ENCODE measurements at regions not wholly inside any gene's neighbourhood (a gene's known extent, or its start where the extent isn't known, plus 50 kb on each side); places are given as distances from the start of the nearest gene placed in this dataset.

DNA sequence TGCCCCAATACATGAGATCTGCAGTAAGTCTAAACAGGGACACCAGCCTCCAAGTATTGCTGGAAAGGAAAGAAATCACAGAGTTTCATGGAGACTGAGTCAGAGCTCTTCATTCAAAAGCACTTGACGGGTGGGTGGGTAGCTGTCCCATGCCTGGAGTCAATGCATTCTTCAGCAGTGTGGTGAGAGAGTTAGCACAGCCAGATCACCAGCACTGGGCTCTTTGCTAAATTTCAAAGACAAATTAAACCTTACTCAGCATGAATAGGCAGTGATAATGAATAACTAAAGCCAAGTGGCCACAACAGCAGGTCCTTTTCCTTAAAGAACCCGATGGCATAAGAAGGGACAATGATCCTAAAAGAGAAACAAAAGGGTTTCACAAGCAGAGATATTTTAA, 192.4 kb downstream of the ACTL7B start:
- no peak overlapping the region for H3K27ac ChIP-seq (ENCODE audit: low read depth in 1 of 2, low read length in 2 of 2)
- DNase-seq (no peak), ATAC-seq (ENCODE audit: low FRiP score) (no peak)
- peaks cover 7% of the 10 kb centered on the region for H3K9me3 ChIP-seq (ENCODE audit: control insufficient read depth, low read length)
- 73 to 80% methylated on average over 2 of the region's 2 CpGs for WGBS, 2 donors
- H3K4me1 ChIP-seq (ENCODE audit: control insufficient read depth in 1 of 2, insufficient read depth in 2 of 2, low read length in 2 of 2): no peaks in the 10 kb centered on the region
- no peaks in the 10 kb centered on the region for H3K36me3 ChIP-seq (ENCODE audit: control insufficient read depth in 1 of 2, insufficient read depth in 2 of 2, low read length in 1 of 2)
- H3K4me3 ChIP-seq (ENCODE audit: low read length in 2 of 2): no peak overlapping the region
- intact Hi-C loops (cut with DNase I): no loop called here
- H3K27me3 ChIP-seq (ENCODE audit: control insufficient read depth in 1 of 2, insufficient read depth in 2 of 2, low read length in 1 of 2): no peaks in the 10 kb centered on the region

DNA sequence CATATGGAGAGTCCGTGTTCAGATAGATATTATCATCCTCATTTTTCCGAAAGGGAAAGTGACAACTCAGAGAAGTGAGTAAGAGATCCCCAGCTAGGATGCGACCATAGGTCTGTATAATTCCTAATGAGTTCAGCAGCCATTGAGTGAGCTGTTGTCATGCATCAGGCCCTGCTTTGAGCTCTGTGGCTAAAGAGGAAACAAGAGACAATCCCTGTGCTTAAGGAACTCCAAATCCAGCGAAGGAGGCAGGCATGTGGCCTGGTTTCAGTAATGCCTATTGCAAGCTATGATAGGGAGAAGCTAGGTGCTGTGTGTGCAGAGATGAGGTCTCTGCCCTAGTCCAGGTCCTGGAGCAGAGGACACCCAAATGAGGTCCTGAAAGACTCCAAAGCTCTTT, 192.8 kb downstream of the ACTL7B start:
- ATAC-seq (ENCODE audit: low FRiP score): no peak
- 96 to 97% methylated on average over 4 of the region's 4 CpGs for WGBS, 2 donors
- Histone ChIP-seq H3K9me3 (ENCODE audit: control insufficient read depth, low read length) (peaks cover 9% of the 10 kb centered on the region), H3K4me1 (ENCODE audit: control insufficient read depth in 1 of 2, insufficient read depth in 2 of 2, low read length in 2 of 2) (no peaks in the 10 kb centered on the region), H3K4me3 (ENCODE audit: low read length in 2 of 2) (no peak overlapping the region), H3K27ac (ENCODE audit: low read depth in 1 of 2, low read length in 2 of 2) (no peak overlapping the region), H3K27me3 (ENCODE audit: control insufficient read depth in 1 of 2, insufficient read depth in 2 of 2, low read length in 1 of 2) (no peaks in the 10 kb centered on the region), H3K36me3 (ENCODE audit: control insufficient read depth in 1 of 2, insufficient read depth in 2 of 2, low read length in 1 of 2) (no peaks in the 10 kb centered on the region)
- intact Hi-C loops (cut with DNase I): no loop called here
- no peak for DNase-seq

DNA sequence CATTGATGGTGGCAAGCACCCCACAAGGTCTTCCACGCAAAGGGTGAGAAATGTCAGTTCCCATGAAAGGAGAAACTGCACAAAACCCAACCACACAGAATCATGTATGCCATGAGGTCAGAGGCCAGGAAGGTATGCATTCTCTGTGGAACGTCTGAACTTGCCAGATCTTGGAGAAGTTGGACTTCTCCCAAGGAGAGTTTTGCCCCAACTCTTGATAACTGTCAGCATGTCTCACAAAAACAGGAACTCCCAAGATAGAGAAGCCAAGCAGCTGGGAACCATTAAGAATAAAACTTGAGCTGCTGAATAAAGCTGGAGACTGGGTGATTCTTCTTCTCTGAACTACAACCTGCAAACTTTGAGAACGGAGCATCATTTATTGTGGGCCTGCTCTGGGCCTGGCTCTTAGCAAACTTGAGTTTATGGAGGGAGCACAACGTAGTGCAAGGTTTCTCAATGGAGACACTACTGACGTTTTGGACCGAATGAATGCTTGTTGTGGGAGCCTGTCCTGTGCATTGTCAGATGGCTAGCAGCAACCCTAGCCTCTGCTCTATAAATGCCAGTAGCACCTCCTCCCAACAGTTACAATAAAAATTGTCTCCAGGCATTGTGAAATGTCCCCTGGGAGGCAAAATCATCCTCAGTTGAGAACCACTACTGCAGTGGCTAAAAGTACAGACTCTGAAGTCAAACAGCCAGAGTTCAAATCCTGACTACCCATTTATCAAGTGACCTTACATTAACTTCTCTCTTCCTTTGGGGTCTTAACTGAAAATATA, 193.5 kb downstream of the ACTL7B start:
- H3K4me3 ChIP-seq (ENCODE audit: low read length in 2 of 2): no peak overlapping the region
- no peak for ATAC-seq (ENCODE audit: low FRiP score)
- no peaks in the 10 kb centered on the region for H3K27me3 ChIP-seq (ENCODE audit: control insufficient read depth in 1 of 2, insufficient read depth in 2 of 2, low read length in 1 of 2)
- peaks cover 9% of the 10 kb centered on the region for H3K9me3 ChIP-seq (ENCODE audit: control insufficient read depth, low read length)
- WGBS, 2 donors: 80 to 82% methylated on average over 6 of the region's 6 CpGs
- DNase-seq: no peak
- H3K36me3 ChIP-seq (ENCODE audit: control insufficient read depth in 1 of 2, insufficient read depth in 2 of 2, low read length in 1 of 2): no peaks in the 10 kb centered on the region
- no peak overlapping the region for H3K27ac ChIP-seq (ENCODE audit: low read depth in 1 of 2, low read length in 2 of 2)
- intact Hi-C loops (cut with DNase I): no loop called here
- no peaks in the 10 kb centered on the region for H3K4me1 ChIP-seq (ENCODE audit: control insufficient read depth in 1 of 2, insufficient read depth in 2 of 2, low read length in 2 of 2)

DNA sequence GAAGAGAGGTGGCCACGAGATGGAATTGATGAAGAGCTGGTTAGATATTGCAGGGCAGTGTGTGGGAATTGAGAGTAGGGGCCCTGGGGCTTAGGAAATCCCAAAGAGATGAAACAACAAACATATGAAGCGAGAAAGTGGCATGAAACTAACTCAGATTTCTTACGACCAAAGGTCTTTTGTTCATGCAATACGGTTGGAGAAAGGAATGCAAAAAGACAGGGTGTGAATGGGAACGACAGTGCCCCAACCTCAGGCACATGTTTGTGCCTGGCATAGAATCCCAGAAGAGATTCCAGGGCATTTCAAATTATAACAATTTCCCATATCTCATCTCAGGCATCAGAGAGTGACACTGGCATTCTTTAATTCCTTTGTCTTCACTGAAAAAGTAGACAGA, 199.2 kb downstream of the ACTL7B start:
- H3K4me3 ChIP-seq (ENCODE audit: low read length in 2 of 2): no peak overlapping the region
- intact Hi-C loops (cut with DNase I): no loop called here
- 68 to 75% methylated on average over 5 of the region's 5 CpGs for WGBS, 2 donors
- ATAC-seq (ENCODE audit: low FRiP score) (no peak), DNase-seq (no peak)
- no peaks in the 10 kb centered on the region for H3K27me3 ChIP-seq (ENCODE audit: control insufficient read depth in 1 of 2, insufficient read depth in 2 of 2, low read length in 1 of 2)
- no peak overlapping the region for H3K27ac ChIP-seq (ENCODE audit: low read depth in 1 of 2, low read length in 2 of 2)
- peaks cover 9% of the 10 kb centered on the region for H3K9me3 ChIP-seq (ENCODE audit: control insufficient read depth, low read length)
- H3K4me1 ChIP-seq (ENCODE audit: control insufficient read depth in 1 of 2, insufficient read depth in 2 of 2, low read length in 2 of 2): no peaks in the 10 kb centered on the region
- no peaks in the 10 kb centered on the region for H3K36me3 ChIP-seq (ENCODE audit: control insufficient read depth in 1 of 2, insufficient read depth in 2 of 2, low read length in 1 of 2)

DNA sequence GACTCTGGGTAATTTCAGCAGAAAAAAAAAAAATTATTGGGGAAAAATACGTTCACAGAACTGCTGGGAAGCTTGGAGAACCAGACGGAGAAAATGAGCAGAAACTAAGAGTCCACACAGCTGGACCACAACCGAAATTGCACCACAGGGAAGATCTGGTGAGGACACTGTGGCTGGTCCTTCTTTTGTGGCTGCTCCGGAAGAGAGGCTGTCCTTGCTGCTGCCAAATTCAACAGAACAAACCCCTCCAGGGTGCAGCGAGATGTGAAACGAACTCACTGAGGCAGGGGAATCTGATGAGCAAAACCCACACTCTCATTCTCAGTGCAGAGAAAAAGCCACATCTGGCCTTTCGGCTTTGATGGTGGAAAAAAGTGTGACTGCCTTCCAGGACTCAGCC, 200.0 kb downstream of the ACTL7B start:
- H3K36me3 ChIP-seq (ENCODE audit: control insufficient read depth in 1 of 2, insufficient read depth in 2 of 2, low read length in 1 of 2): no peaks in the 10 kb centered on the region
- WGBS, 2 donors: 82 to 84% methylated on average over 7 of the region's 7 CpGs
- no peak overlapping the region for H3K27ac ChIP-seq (ENCODE audit: low read depth in 1 of 2, low read length in 2 of 2)
- no peak for ATAC-seq (ENCODE audit: low FRiP score)
- H3K4me1 ChIP-seq (ENCODE audit: control insufficient read depth in 1 of 2, insufficient read depth in 2 of 2, low read length in 2 of 2): no peaks in the 10 kb centered on the region
- no peak for DNase-seq
- H3K4me3 ChIP-seq (ENCODE audit: low read length in 2 of 2): no peak overlapping the region
- no peaks in the 10 kb centered on the region for H3K27me3 ChIP-seq (ENCODE audit: control insufficient read depth in 1 of 2, insufficient read depth in 2 of 2, low read length in 1 of 2)
- peaks cover 7% of the 10 kb centered on the region for H3K9me3 ChIP-seq (ENCODE audit: control insufficient read depth, low read length)
- intact Hi-C loops (cut with DNase I): no loop called here

DNA sequence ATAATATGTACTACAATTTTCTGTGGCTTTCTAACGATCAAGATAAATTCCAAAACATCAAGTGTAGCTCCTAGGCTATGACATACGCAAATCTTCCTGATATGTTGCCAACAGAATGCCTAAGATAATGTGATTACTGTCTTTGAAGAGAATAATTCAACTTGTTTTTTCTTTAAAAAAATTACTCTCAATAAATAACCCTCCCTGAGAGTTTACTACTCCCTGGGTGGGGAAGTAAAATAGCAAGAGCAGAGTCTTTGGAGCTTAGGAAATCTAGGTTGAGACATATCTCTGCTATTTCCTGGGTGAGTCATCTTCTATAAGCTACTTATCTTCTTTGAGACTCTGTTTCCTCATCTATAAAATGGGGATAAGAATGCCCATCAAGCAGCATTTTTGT, 201.2 kb downstream of the ACTL7B start:
- intact Hi-C loops (cut with DNase I): no loop called here
- Histone ChIP-seq H3K27me3 (ENCODE audit: control insufficient read depth in 1 of 2, insufficient read depth in 2 of 2, low read length in 1 of 2) (no peaks in the 10 kb centered on the region), H3K4me1 (ENCODE audit: control insufficient read depth in 1 of 2, insufficient read depth in 2 of 2, low read length in 2 of 2) (no peaks in the 10 kb centered on the region), H3K9me3 (ENCODE audit: control insufficient read depth, low read length) (peaks cover 4% of the 10 kb centered on the region), H3K27ac (ENCODE audit: low read depth in 1 of 2, low read length in 2 of 2) (no peak overlapping the region), H3K4me3 (ENCODE audit: low read length in 2 of 2) (no peak overlapping the region), H3K36me3 (ENCODE audit: control insufficient read depth in 1 of 2, insufficient read depth in 2 of 2, low read length in 1 of 2) (no peaks in the 10 kb centered on the region)
- WGBS, 2 donors: 76 to 86% methylated on average over 2 of the region's 2 CpGs
- DNase-seq (no peak), ATAC-seq (ENCODE audit: low FRiP score) (no peak)

DNA sequence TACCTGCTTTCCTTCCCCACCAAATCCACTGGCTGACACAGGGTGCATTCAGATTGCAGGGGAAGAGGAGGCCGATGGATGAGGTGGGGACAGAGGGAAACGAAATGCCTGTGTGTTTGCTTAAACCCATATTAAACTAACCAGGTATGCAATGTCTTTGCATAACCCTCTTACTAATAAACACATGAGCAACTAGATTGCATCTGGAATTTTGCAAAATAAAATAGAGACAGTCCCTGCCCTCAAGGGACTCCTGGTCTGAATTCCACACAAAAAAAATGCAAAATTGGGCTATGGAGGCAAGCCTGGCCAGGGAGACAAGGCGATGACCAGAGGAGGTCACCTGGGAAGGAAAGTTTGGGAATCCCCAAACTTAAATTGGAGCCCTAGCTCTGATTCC, 202.9 kb downstream of the ACTL7B start:
- H3K9me3 ChIP-seq (ENCODE audit: control insufficient read depth, low read length): no peaks in the 10 kb centered on the region
- intact Hi-C loops (cut with DNase I): no loop called here
- no peaks in the 10 kb centered on the region for H3K36me3 ChIP-seq (ENCODE audit: control insufficient read depth in 1 of 2, insufficient read depth in 2 of 2, low read length in 1 of 2)
- WGBS, 2 donors: 91% methylated on average over 3 of the region's 3 CpGs
- ATAC-seq (ENCODE audit: low FRiP score) (no peak), DNase-seq (no peak)
- no peaks in the 10 kb centered on the region for H3K27me3 ChIP-seq (ENCODE audit: control insufficient read depth in 1 of 2, insufficient read depth in 2 of 2, low read length in 1 of 2)
- H3K27ac ChIP-seq (ENCODE audit: low read depth in 1 of 2, low read length in 2 of 2): no peak overlapping the region
- H3K4me3 ChIP-seq (ENCODE audit: low read length in 2 of 2): no peak overlapping the region
- no peaks in the 10 kb centered on the region for H3K4me1 ChIP-seq (ENCODE audit: control insufficient read depth in 1 of 2, insufficient read depth in 2 of 2, low read length in 2 of 2)

DNA sequence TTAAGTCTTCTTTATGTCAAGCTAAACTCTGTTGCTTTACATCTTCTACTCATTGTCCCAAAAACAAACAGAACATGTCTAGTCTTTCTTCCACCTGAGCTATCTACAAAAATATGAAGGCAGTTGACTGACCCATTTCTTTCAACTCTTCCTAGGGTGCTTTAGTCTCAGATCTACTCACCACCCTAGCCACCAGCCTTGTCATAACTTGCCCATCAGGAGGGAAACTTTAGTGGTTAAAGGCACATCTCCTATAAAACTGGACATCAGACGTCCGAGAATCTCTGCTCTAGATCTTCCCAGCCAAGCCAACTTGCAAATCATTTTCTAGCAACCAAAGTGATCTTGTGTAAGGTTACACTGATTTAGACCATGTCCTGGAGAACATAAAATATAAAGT, 205.0 kb downstream of the ACTL7B start:
- Histone ChIP-seq H3K4me3 (ENCODE audit: low read length in 2 of 2) (no peak overlapping the region), H3K27me3 (ENCODE audit: control insufficient read depth in 1 of 2, insufficient read depth in 2 of 2, low read length in 1 of 2) (no peaks in the 10 kb centered on the region), H3K27ac (ENCODE audit: low read depth in 1 of 2, low read length in 2 of 2) (no peak overlapping the region), H3K9me3 (ENCODE audit: control insufficient read depth, low read length) (no peaks in the 10 kb centered on the region), H3K36me3 (ENCODE audit: control insufficient read depth in 1 of 2, insufficient read depth in 2 of 2, low read length in 1 of 2) (no peaks in the 10 kb centered on the region), H3K4me1 (ENCODE audit: control insufficient read depth in 1 of 2, insufficient read depth in 2 of 2, low read length in 2 of 2) (no peaks in the 10 kb centered on the region)
- intact Hi-C loops (cut with DNase I): no loop called here
- 38 to 65% methylated on average over 2 of the region's 2 CpGs for WGBS, 2 donors
- ATAC-seq (ENCODE audit: low FRiP score) (no peak), DNase-seq (no peak)

DNA sequence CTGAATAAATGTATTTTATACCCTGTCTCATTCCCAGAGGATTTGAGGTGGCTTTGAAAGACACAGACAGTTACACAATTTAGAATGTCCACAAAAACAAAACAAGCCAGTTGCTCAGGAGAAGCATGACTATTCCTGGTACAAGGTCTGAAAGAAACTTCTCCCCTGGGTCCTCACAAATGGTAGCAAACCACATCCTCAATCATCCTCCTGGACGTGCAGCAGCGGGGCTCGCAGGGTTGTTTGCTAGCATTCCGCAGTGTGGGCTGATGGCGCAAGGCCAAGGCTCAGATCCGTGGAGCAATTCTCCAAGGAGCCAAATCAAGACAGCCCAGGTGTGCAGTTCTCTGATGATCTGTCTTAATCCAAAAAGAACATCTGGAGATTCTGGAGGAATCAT, 210.3 kb downstream of the ACTL7B start:
- ATAC-seq (ENCODE audit: low FRiP score): no peak
- no peaks in the 10 kb centered on the region for H3K27me3 ChIP-seq (ENCODE audit: control insufficient read depth in 1 of 2, insufficient read depth in 2 of 2, low read length in 1 of 2)
- WGBS, 2 donors: 32 to 48% methylated on average over 6 of the region's 6 CpGs

More for the DNA sequence above, 210.3 kb downstream of the ACTL7B start:
- DNase-seq: no peak
- no peaks in the 10 kb centered on the region for H3K9me3 ChIP-seq (ENCODE audit: control insufficient read depth, low read length)
- intact Hi-C loops (cut with DNase I): no loop called here
- no peaks in the 10 kb centered on the region for H3K4me1 ChIP-seq (ENCODE audit: control insufficient read depth in 1 of 2, insufficient read depth in 2 of 2, low read length in 2 of 2)
- H3K27ac ChIP-seq (ENCODE audit: low read depth in 1 of 2, low read length in 2 of 2): no peak overlapping the region
- H3K36me3 ChIP-seq (ENCODE audit: control insufficient read depth in 1 of 2, insufficient read depth in 2 of 2, low read length in 1 of 2): no peaks in the 10 kb centered on the region
- no peak overlapping the region for H3K4me3 ChIP-seq (ENCODE audit: low read length in 2 of 2)
